ENCODE measurements at regions not wholly inside any gene's neighbourhood (a gene's known extent, or its start where the extent isn't known, plus 50 kb on each side); places are given as distances from the start of the nearest gene placed in this dataset.

- Histone ChIP-seq H3K4me1 (no peaks in the 10 kb centered on the region), H3K27me3 (no peaks in the 10 kb centered on the region), H3K9me3 (no peaks in the 10 kb centered on the region), H3K27ac (no peak overlapping the region), H3K36me3 (no peaks in the 10 kb centered on the region), H3K4me3 (no peak overlapping the region)
- no peak for DNase-seq
- TF ChIP-seq EP300 (IDR thresholded peaks at IDR 0.05) (no peak), CTCF (IDR thresholded peaks at IDR 0.05) (no peak), POLR2AphosphoS5 (IDR thresholded peaks at IDR 0.05) (no peak), POLR2A (IDR thresholded peaks at IDR 0.05) (no peak)
- intact Hi-C loops (cut with DNase I; ENCODE audit: low total_unique reads), result no loop called here
- 51 to 72% (median 67%) methylated on average over 4 of the region's 4 CpGs for WGBS, 5 donors
Measured at GRCh38 chr14:41120402-41120801, 486.3 kb upstream of the LRFN5 start.

GRCh38 chr14:41096131-41096530, 510.5 kb upstream of the LRFN5 start:
- Histone ChIP-seq H3K36me3 (no peaks in the 10 kb centered on the region), H3K27ac (no peak overlapping the region), H3K9me3 (peaks cover 0 to 7% (median 0%) of the 10 kb centered on the region in 4 donors), H3K4me3 (no peak overlapping the region), H3K27me3 (no peaks in the 10 kb centered on the region), H3K4me1 (no peaks in the 10 kb centered on the region)
- DNase-seq, result no peak
- intact Hi-C loops (cut with DNase I; ENCODE audit: low total_unique reads), result no loop called here
- TF ChIP-seq CTCF (IDR thresholded peaks at IDR 0.05), result no peak
- no peak for TF ChIP-seq EP300 (IDR thresholded peaks at IDR 0.05)
- TF ChIP-seq POLR2A (IDR thresholded peaks at IDR 0.05), result no peak
- TF ChIP-seq POLR2AphosphoS5 (IDR thresholded peaks at IDR 0.05), result no peak
- WGBS, 5 donors, result 83 to 91% (median 88%) methylated on average over 4 of the region's 4 CpGs

- no peak for DNase-seq
- intact Hi-C loops (cut with DNase I; ENCODE audit: low total_unique reads), result no loop called here
- Histone ChIP-seq H3K27me3 (no peaks in the 10 kb centered on the region), H3K4me1 (no peaks in the 10 kb centered on the region), H3K9me3 (peaks cover 5 to 16% (median 13%) of the 10 kb centered on the region in 4 donors), H3K27ac (no peak overlapping the region), H3K4me3 (no peak overlapping the region), H3K36me3 (no peaks in the 10 kb centered on the region)
- no peak for TF ChIP-seq POLR2AphosphoS5 (IDR thresholded peaks at IDR 0.05)
- TF ChIP-seq CTCF (IDR thresholded peaks at IDR 0.05), result no peak
- no peak for TF ChIP-seq EP300 (IDR thresholded peaks at IDR 0.05)
- TF ChIP-seq POLR2A (IDR thresholded peaks at IDR 0.05), result no peak
- WGBS, 5 donors, result 81 to 91% (median 84%) methylated on average over 3 of the region's 3 CpGs
Measured at GRCh38 chr14:41087056-41087455, 519.6 kb upstream of the LRFN5 start.

GRCh38 chr14:41073544-41073943, 533.1 kb upstream of the LRFN5 start:
- H3K36me3 ChIP-seq, result no peaks in the 10 kb centered on the region
- no peak overlapping the region for H3K27ac ChIP-seq
- no peaks in the 10 kb centered on the region for H3K9me3 ChIP-seq
- TF ChIP-seq POLR2AphosphoS5 (IDR thresholded peaks at IDR 0.05) (no peak), EP300 (IDR thresholded peaks at IDR 0.05) (no peak), POLR2A (IDR thresholded peaks at IDR 0.05) (no peak), CTCF (IDR thresholded peaks at IDR 0.05) (no peak)
- H3K4me3 ChIP-seq, result no peak overlapping the region
- no peaks in the 10 kb centered on the region for H3K27me3 ChIP-seq
- 76 to 86% (median 80%) methylated on average over 3 of the region's 3 CpGs for WGBS, 5 donors
- DNase-seq, result no peak
- intact Hi-C loops (cut with DNase I; ENCODE audit: low total_unique reads), result no loop called here
- H3K4me1 ChIP-seq, result peaks cover 0 to 6% (median 2%) of the 10 kb centered on the region in 4 donors

All from stomach (tissue), 8 donors.